IMR-90 (cell line): ENCODE measurements at regions not wholly inside any gene's neighbourhood (a gene's known extent, or its start where the extent isn't known, plus 50 kb on each side); places are given as distances from the start of the nearest gene placed in this dataset. TPM values are rescaled to one million over a fixed set of nuclear protein-coding genes. Genes with fewer than 3 reads are reported as not detected.

Source experiments
- microRNA-seq, 2 experiments: library from miRNA; stranded (forward) in 1 of 2; unstranded in 1 of 2; fragments of 10-50 nt in 1 of 2; fragments of <30 nt in 1 of 2; gene quantifications in 1 of 2; microRNA quantifications in 1 of 2; one replicate each; pipeline versions ENCODE3 to v1.1.0; 2013 to 2020; ENCODE audit not compliant: insufficient read depth in 1 of 2, insufficient read length in 1 of 2, unreplicated experiment in 1 of 2
- small RNA-seq, 5 experiments: library from RNA; depleted of rRNA; stranded (forward); fragments of <200 nt; gene quantifications; one replicate each; pipeline ENCODE3, GENCODE V24; 2012

Small RNA genes lying in the stretch of these regions (microRNA-seq; reads per million reads assigned to microRNA genes)
- not detected for gene CYP2C61P (ENCODE audit: insufficient read depth, insufficient read length)

Small RNA genes lying in the stretch of these regions (small RNA-seq; reads per million reads assigned to genes)
- gene CYP2C61P: 0 reads per million in 5 experiments
